Cardiac fibroblast (primary cell): ENCODE measurements at regions not wholly inside any gene's neighbourhood (a gene's known extent, or its start where the extent isn't known, plus 50 kb on each side); places are given as distances from the start of the nearest gene placed in this dataset.
"Not testable (repeated sequence)": the region's sequence is repeated elsewhere in the genome, so short reads cannot be mapped to it uniquely, and the experiment has no call there.

Experiments
- DNase-seq, 2 donors: peaks; one replicate each; pipeline versions ENCODE4 v3.0.0 to v3.0.0-alpha.2; 2010; ENCODE audit warnings: low read depth in 2 of 2
- H3K4me3 ChIP-seq, 2 donors: replicated peaks in 1 of 2; 1 replicate in 1 of 2; 2 replicates in 1 of 2; pipeline ENCODE4 v1.5.1; 2011; ENCODE audit warnings: low read depth in 2 of 2, low read length in 2 of 2, mild to moderate bottlenecking in 2 of 2, moderate library complexity in 1 of 2
- CTCF ChIP-seq: IDR thresholded peaks from one replicate; pipeline ENCODE4 v1.5.1; 2011; ENCODE audit warnings: low read depth, mild to moderate bottlenecking, low read length, inconsistent platforms

- TF ChIP-seq CTCF, result no peak
These were observed 124.2 kb upstream of the ETV3 start for GRCh38 chr1:157262422-157262821.

DNA sequence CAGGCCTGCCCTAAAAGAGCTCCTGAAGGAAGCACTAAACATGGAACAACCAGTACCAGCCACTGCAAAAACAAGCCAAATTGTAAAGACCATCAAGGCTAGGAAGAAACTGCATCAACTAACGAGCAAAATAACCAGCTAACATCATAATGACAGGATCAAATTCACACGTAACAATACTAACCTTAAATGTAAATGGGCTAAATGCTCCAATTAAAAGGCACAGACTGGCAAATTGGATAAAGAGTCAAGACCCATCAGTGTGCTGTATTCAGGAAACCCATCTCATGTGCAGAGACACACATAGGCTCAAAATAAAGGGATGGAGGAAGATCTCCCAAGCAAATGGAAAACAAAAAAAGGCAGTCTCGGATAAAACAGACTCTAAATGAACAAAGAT is 117.7 kb upstream of the ETV3 start:
- H3K4me3 ChIP-seq, DNase-seq: not testable (repeated sequence)

More at GRCh38 chr1:157262422-157262821, 124.2 kb upstream of the ETV3 start:
- no peak for DNase-seq
- no peak overlapping the region for H3K4me3 ChIP-seq

GRCh38 chr1:157254183-157254582 is 116.0 kb upstream of the ETV3 start:
- DNase-seq, H3K4me3 ChIP-seq: not testable (repeated sequence)

DNA sequence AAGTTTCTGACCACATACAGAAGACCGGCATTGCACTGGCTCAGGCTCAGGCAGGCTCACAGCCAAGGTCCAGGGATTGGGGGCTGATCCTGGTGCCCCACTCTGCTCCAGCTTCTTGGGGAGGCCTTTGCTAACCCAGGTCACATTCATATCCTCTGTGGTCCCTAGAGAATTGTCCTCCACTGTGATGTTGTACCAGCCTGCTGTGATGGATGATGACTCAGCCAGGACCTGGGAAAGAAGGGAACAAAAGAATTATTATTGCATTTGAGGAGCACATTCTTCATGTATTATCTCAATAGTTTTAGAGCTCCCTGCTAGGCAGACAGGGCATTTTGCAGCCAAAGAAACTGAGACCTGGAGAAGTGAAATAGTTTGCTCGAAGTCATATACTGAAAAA is 114.3 kb upstream of the ETV3 start:
- DNase-seq, result peak in 1 of 2 donors; percentile 28
- no peak for TF ChIP-seq CTCF
- H3K4me3 ChIP-seq, result no peak overlapping the region

- H3K4me3 ChIP-seq, result no peak overlapping the region
- no peak for DNase-seq
- no peak for TF ChIP-seq CTCF
These were observed 111.5 kb upstream of the ETV3 start for GRCh38 chr1:157249739-157250138.

DNA sequence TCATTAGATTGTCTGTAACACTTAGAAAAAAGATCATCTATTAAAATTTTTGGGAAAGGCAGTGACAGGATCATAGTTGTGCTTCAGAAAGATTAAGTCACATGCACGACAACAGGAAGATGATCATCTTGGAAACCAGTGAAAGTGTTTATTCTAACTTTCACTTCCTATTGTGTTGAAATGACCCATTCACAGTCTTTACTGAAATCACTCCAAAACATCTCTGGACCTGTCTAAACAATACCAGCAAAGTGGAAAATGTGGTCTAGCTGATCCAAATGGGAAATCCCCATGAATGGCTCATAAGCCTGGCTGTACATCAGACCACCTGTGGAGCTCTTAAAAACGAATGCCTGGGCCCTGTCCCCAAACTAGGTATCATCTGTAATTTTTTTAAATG is 111.1 kb upstream of the ETV3 start:
- TF ChIP-seq CTCF, result no peak
- DNase-seq, result peak in 1 of 2 donors; percentile 18
- no peak overlapping the region for H3K4me3 ChIP-seq

DNA sequence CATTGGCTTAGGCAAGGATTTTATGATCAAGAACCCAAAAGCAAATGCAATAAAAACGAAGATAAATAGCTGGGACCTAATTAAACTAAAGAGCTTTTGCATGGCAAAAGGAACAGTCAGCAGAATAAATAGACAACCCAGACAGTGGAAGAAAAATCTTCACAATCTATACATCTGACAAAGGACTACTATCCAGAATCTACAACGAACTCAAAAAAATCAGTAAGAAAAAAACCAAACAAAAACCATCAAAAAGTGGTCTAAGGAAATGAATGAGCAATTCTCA is 109.5 kb upstream of the ETV3 start:
- not testable (repeated sequence) for DNase-seq, H3K4me3 ChIP-seq

GRCh38 chr1:157247005-157247763 is 109.0 kb upstream of the ETV3 start:
- DNase-seq, result no peak
- TF ChIP-seq CTCF, result no peak
- H3K4me3 ChIP-seq, result no peak overlapping the region

DNA sequence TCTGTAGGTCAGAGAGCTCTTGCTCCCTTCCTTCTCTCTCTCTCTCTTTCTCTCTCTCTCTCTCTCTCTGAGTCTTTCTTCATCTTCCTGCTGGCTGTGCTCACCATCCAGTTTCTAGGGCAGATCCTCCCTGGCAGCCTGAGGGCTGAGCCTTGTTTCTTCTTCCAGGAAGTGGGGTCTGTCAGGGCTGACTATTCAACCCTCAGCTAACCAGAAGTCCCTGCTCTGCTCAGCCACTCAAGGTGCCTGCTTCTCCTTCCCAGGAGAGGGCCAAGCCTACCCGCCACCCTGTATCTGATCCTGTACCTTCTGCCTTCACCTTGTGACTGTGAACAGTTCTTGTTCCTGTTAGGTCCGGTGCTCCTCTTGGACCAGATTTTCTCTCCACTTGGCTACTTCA is 107.6 kb upstream of the ETV3 start:
- no peak overlapping the region for H3K4me3 ChIP-seq
- no peak for TF ChIP-seq CTCF
- DNase-seq, result no peak
